GM12891 (cell line): ENCODE measurements at regions not wholly inside any gene's neighbourhood (a gene's known extent, or its start where the extent isn't known, plus 50 kb on each side); places are given as distances from the start of the nearest gene placed in this dataset.

Experiments used
- DNase-seq: peaks from one replicate; pipeline ENCODE4 v3.0.0; 2011; ENCODE audit warnings: low spot score; ENCODE audit not compliant: insufficient read length
- FAIRE-seq: peaks from 2 replicates; lab custom pipeline; 2011; peaks lifted over from hg19 to GRCh38; lab: Jason Lieb, UNC
- PAX5 ChIP-seq: IDR thresholded peaks from 2 replicates; pipeline ENCODE4 v1.6.1; 2011; ENCODE audit warnings: low read length, moderate library complexity, mild to moderate bottlenecking; ENCODE audit not compliant: insufficient read depth, severe bottlenecking
- POLR2A ChIP-seq: IDR thresholded peaks from 2 replicates; pipeline ENCODE4 v1.6.1; 2011; ENCODE audit warnings: low read depth, low read length, control low read depth
- POLR2AphosphoS5 ChIP-seq: IDR thresholded peaks from 2 replicates; pipeline ENCODE4 v1.6.1; 2011; ENCODE audit warnings: low read depth, low read length, control low read depth
- POU2F2 ChIP-seq: IDR thresholded peaks from 2 replicates; pipeline ENCODE4 v1.6.1; 2011; ENCODE audit warnings: low read depth, mild to moderate bottlenecking, control low read depth, low read length, moderate library complexity
- SPI1 ChIP-seq: IDR thresholded peaks from 2 replicates; pipeline ENCODE4 v1.6.1; 2011; ENCODE audit warnings: low read depth, low read length, control low read depth
- TAF1 ChIP-seq: IDR thresholded peaks from 2 replicates; pipeline ENCODE4 v1.6.1; 2011; ENCODE audit warnings: low read depth, low read length, control low read depth

GRCh38 chr16:64778777-64779176 is 343.1 kb downstream of the CDH11 start:
- no peak for FAIRE-seq
- TF ChIP-seq POU2F2 (no peak), POLR2A (no peak), POLR2AphosphoS5 (no peak), TAF1 (no peak), SPI1 (no peak), PAX5 (no peak)
- DNase-seq = no peak

DNA sequence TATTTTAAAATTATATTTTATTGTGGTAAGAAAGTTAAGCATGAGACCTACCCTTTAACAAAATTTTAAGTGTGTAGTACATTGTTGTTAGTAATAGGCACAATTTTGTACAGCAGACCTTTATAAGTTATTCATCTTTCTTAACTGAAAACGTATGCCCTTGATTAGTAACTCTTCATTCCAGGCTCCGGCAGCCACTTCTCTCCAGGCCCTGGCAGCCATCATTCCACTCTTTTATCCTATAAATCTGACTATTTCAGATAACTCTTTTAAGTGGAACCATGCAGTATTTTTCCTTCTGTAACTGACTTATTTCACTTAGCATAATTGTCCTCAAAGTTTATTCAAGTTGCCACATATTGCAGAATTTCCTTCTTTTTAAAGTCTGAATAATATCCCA is 348.2 kb downstream of the CDH11 start:
- DNase-seq (no peak), FAIRE-seq (no peak)
- TF ChIP-seq PAX5 (no peak), POU2F2 (no peak), POLR2A (no peak), SPI1 (no peak), POLR2AphosphoS5 (no peak), TAF1 (no peak)

- no peak for DNase-seq
- TF ChIP-seq POU2F2 = no peak
- no peak for TF ChIP-seq PAX5
- TF ChIP-seq POLR2AphosphoS5 = no peak
- TF ChIP-seq TAF1 = no peak
- TF ChIP-seq POLR2A = no peak
- FAIRE-seq = no peak
Measured at GRCh38 chr16:64773184-64773583, 348.7 kb downstream of the CDH11 start.

GRCh38 chr16:64771273-64771672 is 350.6 kb downstream of the CDH11 start:
- TF ChIP-seq SPI1 (no peak), TAF1 (no peak)
- FAIRE-seq (no peak), DNase-seq (no peak)

DNA sequence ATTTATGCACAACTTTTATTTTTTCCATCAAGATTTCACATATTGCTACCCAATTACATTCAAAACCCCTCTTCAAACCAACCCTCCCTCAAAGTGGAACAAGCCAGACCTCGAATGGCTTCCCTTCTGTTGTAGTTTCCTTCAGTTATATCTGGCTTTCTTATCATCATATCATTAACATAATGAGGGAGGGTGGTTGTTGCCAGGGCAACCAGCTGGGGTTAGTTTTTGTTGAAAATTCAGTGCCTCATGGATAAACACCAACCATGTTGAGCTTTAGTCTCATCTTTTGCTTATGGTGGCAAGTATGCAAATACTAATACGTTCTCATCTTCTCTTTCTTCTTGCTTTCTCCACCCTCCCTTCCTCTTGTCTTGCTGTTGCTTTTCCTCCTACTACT is 359.7 kb downstream of the CDH11 start:
- FAIRE-seq = no peak
- TF ChIP-seq TAF1 (no peak), SPI1 (no peak), POU2F2 (no peak), PAX5 (no peak), POLR2A (no peak), POLR2AphosphoS5 (no peak)
- DNase-seq = no peak

DNA sequence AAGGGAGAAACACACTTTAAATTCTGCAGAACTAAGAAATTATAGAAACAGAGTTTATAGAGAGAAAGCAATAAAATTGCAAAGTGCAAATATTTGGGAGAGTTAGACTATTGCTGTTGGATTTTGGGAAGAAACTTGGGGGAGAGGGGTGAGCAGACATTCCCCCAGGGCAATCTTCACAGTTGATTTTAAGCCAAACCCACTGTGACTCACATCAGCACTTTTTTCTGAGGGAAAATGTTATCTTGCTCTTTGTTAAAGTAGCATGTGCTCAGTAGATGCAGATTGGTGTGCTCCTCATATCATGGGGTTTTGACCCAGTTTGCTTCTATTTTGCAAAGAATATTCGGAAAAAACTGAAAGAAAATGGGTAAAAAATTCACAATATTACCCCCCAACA is 367.6 kb downstream of the CDH11 start:
- FAIRE-seq = no peak
- DNase-seq = no peak

GRCh38 chr16:64751906-64752305 is 370.0 kb downstream of the CDH11 start:
- FAIRE-seq = no peak
- no peak for DNase-seq
- TF ChIP-seq POU2F2 (no peak), POLR2AphosphoS5 (no peak), SPI1 (no peak), PAX5 (no peak)

More for the DNA sequence above, 367.6 kb downstream of the CDH11 start:
- no peak for TF ChIP-seq POLR2A
- TF ChIP-seq SPI1 = no peak
- TF ChIP-seq PAX5 = no peak

GRCh38 chr16:64749346-64749745 is 372.5 kb downstream of the CDH11 start:
- DNase-seq (no peak), FAIRE-seq (no peak)
- TF ChIP-seq TAF1 (no peak), SPI1 (no peak), POLR2AphosphoS5 (no peak), POU2F2 (no peak), POLR2A (no peak), PAX5 (no peak)

GRCh38 chr16:64745258-64745930 is 376.5 kb downstream of the CDH11 start:
- no peak for TF ChIP-seq POLR2AphosphoS5
- no peak for TF ChIP-seq POLR2A
- TF ChIP-seq TAF1 = no peak
- no peak for TF ChIP-seq SPI1
- TF ChIP-seq POU2F2 = no peak
- TF ChIP-seq PAX5 = no peak
- DNase-seq (no peak), FAIRE-seq (no peak)
